NCI-H1092 treated with DMSO at 0.1 percent for 48 hours (cell line): ENCODE measurements at regions not wholly inside any gene's neighbourhood (a gene's known extent, or its start where the extent isn't known, plus 50 kb on each side); places are given as distances from the start of the nearest gene placed in this dataset.

ENCODE experiments used
- DNase-seq: peaks from one replicate; lab custom pipeline; 2025; lab: John Stamatoyannopoulos, UW

DNA sequence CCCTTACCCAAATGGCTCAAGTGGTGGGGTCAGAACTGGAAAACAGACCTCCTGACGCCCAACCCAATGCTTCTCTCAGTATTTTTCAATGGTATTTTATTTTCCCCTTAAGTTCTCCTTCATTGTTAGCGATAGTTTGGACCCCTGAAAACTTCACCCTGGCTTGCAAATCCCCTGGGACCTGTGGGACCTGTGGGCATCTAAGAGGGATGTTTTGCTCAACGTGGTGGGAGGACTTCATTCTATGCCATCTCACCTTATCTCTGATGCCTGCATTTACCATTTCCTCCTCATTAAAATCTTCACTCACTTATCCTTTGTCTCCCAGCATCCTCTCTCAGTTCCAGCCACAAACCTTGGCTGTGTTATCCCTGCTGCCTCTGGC, 59.4 kb upstream of the GZMB start:
- DNase-seq = no peak

DNA sequence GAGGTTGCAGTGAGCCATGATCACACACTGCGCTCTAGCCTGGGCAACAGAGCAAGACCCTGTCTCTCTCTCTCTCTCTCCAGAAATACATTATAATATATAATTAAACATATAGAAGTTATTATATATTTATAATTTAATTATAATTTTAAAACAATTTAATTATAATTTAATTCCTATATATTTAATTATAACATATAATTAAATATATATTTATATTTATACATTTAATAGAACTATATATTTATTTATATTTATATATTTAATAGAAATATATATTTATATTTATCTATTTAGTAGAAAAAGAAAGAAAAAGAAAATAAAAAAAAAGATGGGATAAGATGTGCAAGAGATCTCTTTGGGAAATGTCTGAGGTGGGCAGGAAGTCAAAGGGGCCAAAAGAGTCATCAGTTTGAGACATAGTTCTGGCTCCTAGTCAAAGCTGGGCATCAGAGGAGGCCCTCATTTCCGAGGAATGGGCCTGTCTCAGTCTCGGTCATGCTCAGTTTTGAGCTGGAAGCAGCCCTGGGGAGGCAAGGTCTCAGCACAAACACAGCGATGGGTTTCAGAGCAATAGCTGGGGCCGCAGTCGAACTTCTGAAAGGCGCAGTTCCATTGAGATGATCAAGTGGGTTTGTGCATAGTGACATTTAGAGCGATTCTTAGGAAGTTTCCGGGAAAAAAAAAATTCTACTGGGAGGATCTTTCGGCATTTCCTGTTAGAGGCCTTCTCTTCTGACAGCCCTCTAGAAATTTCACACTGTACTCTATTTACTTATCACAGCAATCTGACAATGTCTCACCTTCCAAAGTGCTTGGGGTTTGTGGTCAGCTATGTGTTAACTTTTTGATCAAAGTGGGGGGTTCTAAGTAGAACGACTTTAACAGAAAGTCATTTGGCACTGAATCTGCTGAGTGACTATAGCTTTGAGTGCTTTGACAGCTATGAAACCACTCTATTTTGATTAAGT, 58.7 kb upstream of the GZMB start:
- no peak for DNase-seq

DNA sequence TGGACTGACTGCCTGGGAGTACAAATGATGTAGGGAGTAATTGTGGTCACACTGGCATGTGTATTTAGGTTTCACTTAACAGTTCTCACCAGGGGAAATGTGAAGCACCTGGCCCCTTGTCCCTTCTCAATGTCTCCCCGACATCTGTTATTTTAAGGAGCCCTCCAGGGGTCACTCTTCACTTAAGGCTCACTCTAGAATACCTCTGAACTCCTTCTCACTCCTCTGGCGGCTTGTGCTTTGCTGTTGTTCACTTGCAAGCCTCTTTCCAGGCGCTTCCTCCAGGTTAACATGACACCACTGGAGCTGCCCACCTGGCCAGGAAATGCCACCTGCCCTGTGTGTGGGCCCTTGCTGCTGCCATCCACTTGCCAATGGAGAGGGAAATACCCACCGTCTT, 56.5 kb upstream of the GZMB start:
- no peak for DNase-seq

DNA sequence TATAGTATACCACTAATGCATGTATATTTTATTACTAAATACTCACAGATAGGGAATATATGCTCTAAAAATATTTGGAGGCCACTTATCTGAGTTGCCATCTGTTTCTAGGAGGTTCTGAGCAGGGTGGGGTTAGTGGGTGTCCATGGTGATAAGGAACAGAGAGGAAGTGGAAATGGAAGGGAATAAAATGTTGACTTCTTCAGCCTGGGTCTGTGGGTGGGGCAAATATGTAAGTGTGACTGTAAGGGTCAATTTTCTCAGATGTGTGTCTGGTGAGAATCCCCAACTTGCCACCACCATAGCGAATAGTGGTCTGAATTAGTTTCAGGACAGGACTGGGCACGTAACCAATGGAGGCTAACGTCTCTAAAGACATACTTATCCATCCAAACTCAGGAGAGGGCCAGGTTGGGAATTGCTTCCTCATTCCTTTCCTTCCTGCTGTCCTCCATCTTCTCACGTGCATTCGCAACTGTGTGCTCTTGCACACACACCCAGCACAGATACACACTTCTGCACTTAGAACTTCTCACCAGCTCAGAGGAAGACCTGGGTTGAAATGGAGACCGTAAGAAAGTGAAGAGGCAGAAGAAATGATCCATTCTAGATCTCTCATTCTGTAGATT, 54.2 kb upstream of the GZMB start:
- no peak for DNase-seq
